ENCODE measurements at regions not wholly inside any gene's neighbourhood (a gene's known extent, or its start where the extent isn't known, plus 50 kb on each side); places are given as distances from the start of the nearest gene placed in this dataset.

DNA sequence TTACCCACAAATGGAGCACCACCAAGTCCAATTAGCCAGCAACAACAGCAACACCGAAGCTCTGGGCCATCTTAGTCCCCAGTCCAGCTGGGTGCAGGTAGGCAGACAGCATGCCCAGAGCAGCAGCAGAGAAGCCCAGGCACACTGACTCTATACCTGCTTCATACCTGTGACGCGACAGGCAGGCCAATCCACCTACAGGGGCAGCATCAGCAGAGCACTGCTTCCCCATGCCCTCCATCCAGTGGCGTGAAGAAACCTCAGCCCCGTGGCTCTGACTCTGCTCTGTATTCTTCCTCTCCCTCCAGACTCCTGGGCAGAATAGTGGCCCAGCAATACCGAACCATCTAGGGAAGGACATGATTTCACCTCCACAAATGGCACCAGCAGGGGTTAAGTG, 191.7 kb downstream of the AKR1D1 start:
- no peak for TF ChIP-seq CTCF (IDR thresholded peaks at IDR 0.05)
- no peak overlapping the region for H3K9ac ChIP-seq (ENCODE audit: insufficient read depth, low read length, poor library complexity, severe bottlenecking)
- H3K36me3 ChIP-seq (replicated peaks in 1 of 2; ENCODE audit: control insufficient read depth in 1 of 2, insufficient read depth in 2 of 2, low read length in 2 of 2), result no peaks in the 10 kb centered on the region
- H3K4me3 ChIP-seq (replicated peaks in 1 of 3; ENCODE audit: low read depth in 2 of 3, low read length in 3 of 3), result no peak overlapping the region
- peaks cover 0 to 3% (median 0%) of the 10 kb centered on the region in 3 donors for H3K27me3 Mint-ChIP-seq (ENCODE audit: low read depth in 3 of 3)
- H3K27ac ChIP-seq (ENCODE audit: low read depth in 1 of 2, low read length in 2 of 2), result no peak overlapping the region
- no peak for DNase-seq
- peak overlapping the region in 2 of 7 donors; percentile 3 to 25 for H3K27ac Mint-ChIP-seq
- no peak overlapping the region for H3K4me2 ChIP-seq (replicated peaks; ENCODE audit: extremely low read depth, low read length, poor library complexity, severe bottlenecking)
- H3K9me3 Mint-ChIP-seq, result peaks cover 5 to 29% (median 15%) of the 10 kb centered on the region in 7 donors
- H3K36me3 Mint-ChIP-seq, result no peaks in the 10 kb centered on the region
- intact Hi-C loops (cut with micrococcal nuclease), result no loop called here
- peaks cover 0 to 6% of the 10 kb centered on the region in 2 donors for H3K9me3 ChIP-seq (replicated peaks in 1 of 2; ENCODE audit: control insufficient read depth in 1 of 2, insufficient read depth in 1 of 2, low read length in 2 of 2)
- H2AFZ ChIP-seq (ENCODE audit: insufficient read depth, low read depth, low read length, poor library complexity, severe bottlenecking), result peak overlapping the region; percentile 6
- H3K27me3 ChIP-seq (ENCODE audit: control insufficient read depth in 2 of 2, insufficient read depth in 2 of 2, low read length in 2 of 2), result no peaks in the 10 kb centered on the region
- 80% methylated on average over 3 of the region's 6 CpGs for WGBS (ENCODE audit: insufficient coverage)
- no peaks in the 10 kb centered on the region for H3K4me1 Mint-ChIP-seq
- H4K20me1 ChIP-seq (ENCODE audit: insufficient read depth, low read length), result no peaks in the 10 kb centered on the region
- H3K4me3 Mint-ChIP-seq, result no peak overlapping the region
- H3K79me2 ChIP-seq (ENCODE audit: insufficient read depth, low read length), result no peaks in the 10 kb centered on the region
- H3K4me1 ChIP-seq (ENCODE audit: control insufficient read depth in 1 of 2, insufficient read depth in 2 of 2, low read length in 2 of 2), result no peaks in the 10 kb centered on the region

GRCh38 chr7:138276891-138277290, 183.2 kb upstream of the TRIM24 start:
- Histone ChIP-seq H3K4me1 (ENCODE audit: control insufficient read depth in 1 of 2, insufficient read depth in 2 of 2, low read length in 2 of 2) (no peaks in the 10 kb centered on the region), H2AFZ (ENCODE audit: insufficient read depth, low read depth, low read length, poor library complexity, severe bottlenecking) (no peak overlapping the region), H3K4me2 (replicated peaks; ENCODE audit: extremely low read depth, low read length, poor library complexity, severe bottlenecking) (no peak overlapping the region), H3K9ac (ENCODE audit: insufficient read depth, low read length, poor library complexity, severe bottlenecking) (no peak overlapping the region), H3K27ac (ENCODE audit: low read depth in 1 of 2, low read length in 2 of 2) (no peak overlapping the region), H3K79me2 (ENCODE audit: insufficient read depth, low read length) (no peaks in the 10 kb centered on the region), H3K4me3 (replicated peaks in 1 of 3; ENCODE audit: low read depth in 2 of 3, low read length in 3 of 3) (no peak overlapping the region), H3K9me3 (replicated peaks in 1 of 2; ENCODE audit: control insufficient read depth in 1 of 2, insufficient read depth in 1 of 2, low read length in 2 of 2) (peaks cover 0 to 2% of the 10 kb centered on the region in 2 donors), H4K20me1 (ENCODE audit: insufficient read depth, low read length) (no peaks in the 10 kb centered on the region), H3K36me3 (replicated peaks in 1 of 2; ENCODE audit: control insufficient read depth in 1 of 2, insufficient read depth in 2 of 2, low read length in 2 of 2) (no peaks in the 10 kb centered on the region), H3K27me3 (ENCODE audit: control insufficient read depth in 2 of 2, insufficient read depth in 2 of 2, low read length in 2 of 2) (no peaks in the 10 kb centered on the region)
- Mint-ChIP-seq H3K36me3 (no peaks in the 10 kb centered on the region), H3K9me3 (peaks cover 7 to 21% (median 15%) of the 10 kb centered on the region in 7 donors), H3K4me3 (no peak overlapping the region), H3K27ac (peak overlapping the region in 2 of 7 donors; percentile 14 to 36), H3K27me3 (ENCODE audit: low read depth in 3 of 3) (peaks cover 0 to 3% (median 1%) of the 10 kb centered on the region in 3 donors), H3K4me1 (no peaks in the 10 kb centered on the region)
- intact Hi-C loops (cut with micrococcal nuclease), result no loop called here
- DNase-seq, result no peak
- no peak for TF ChIP-seq CTCF (IDR thresholded peaks at IDR 0.05)

Measured in CD14-positive monocyte (primary cell).